Heart right ventricle (tissue), 16 donors: ENCODE measurements at regions not wholly inside any gene's neighbourhood (a gene's known extent, or its start where the extent isn't known, plus 50 kb on each side); places are given as distances from the start of the nearest gene placed in this dataset.

ENCODE experiments used
- ATAC-seq, 8 donors: fragments of 200-7000 bp; cut with Tn5 transposase; one replicate each; pipeline ENCODE4 v1.9.1; 2020; ENCODE audit warnings: mild to moderate bottlenecking in 8 of 8, moderate library complexity in 8 of 8, moderate number of reproducible peaks in 1 of 8
- DNase-seq, 2 donors: peaks; one replicate each; pipeline ENCODE4 v3.0.0-alpha.2; 2020
- H3K27ac ChIP-seq, 10 donors: fragments of 200-600 bp; sonication (generic) in 2 of 10; one replicate each; pipeline versions ENCODE4 v1.5.0 to v1.8.0; 2020 to 2022; ENCODE audit warnings: mild to moderate bottlenecking in 3 of 10
- H3K27me3 ChIP-seq, 7 donors: fragments of 200-600 bp; one replicate each; pipeline ENCODE4 v1.8.0; 2021 to 2022; ENCODE audit warnings: mild to moderate bottlenecking in 2 of 7
- H3K36me3 ChIP-seq, 9 donors: fragments of 200-600 bp; sonication (generic) in 1 of 9; one replicate each; pipeline versions ENCODE4 v1.5.0 to v1.8.0; 2020 to 2022; ENCODE audit warnings: mild to moderate bottlenecking in 2 of 9
- H3K4me1 ChIP-seq, 9 donors: fragments of 200-600 bp; sonication (generic) in 1 of 9; one replicate each; pipeline versions ENCODE4 v1.5.0 to v1.8.0; 2020 to 2022; ENCODE audit warnings: mild to moderate bottlenecking in 4 of 9
- H3K4me3 ChIP-seq, 10 donors: fragments of 200-600 bp; sonication (generic) in 2 of 10; one replicate each; pipeline versions ENCODE4 v1.5.0 to v1.8.0; 2020 to 2022; ENCODE audit warnings: mild to moderate bottlenecking in 7 of 10, moderate library complexity in 2 of 10
- H3K9me3 ChIP-seq, 11 donors: fragments of 200-600 bp in 10 of 11; sonication (generic) in 2 of 11; one replicate each; pipeline versions ENCODE4 v1.5.0 to v1.8.0; 2013 to 2022; ENCODE audit warnings: mild to moderate bottlenecking in 2 of 11, control low read depth in 1 of 11, moderate library complexity in 1 of 11
- CTCF ChIP-seq, 9 donors: fragments of 200-600 bp; sonication (generic) in 2 of 9; IDR thresholded peaks; one replicate each; pipeline versions ENCODE4 v1.5.0 to v1.8.0; 2021 to 2022; ENCODE audit warnings: antibody characterized with exemption in 9 of 9, mild to moderate bottlenecking in 5 of 9, moderate library complexity in 1 of 9
- WGBS, 2 donors: extraction: QIAGEN DNeasy Blood & Tissue Kit; methylation state at CpG; one replicate each; pipeline ENCODE4 v1.1.7; 2013; ENCODE audit warnings: inconsistent platforms in 1 of 2; 5-methylcytosine and 5-hydroxymethylcytosine counted together
- intact Hi-C, 10 donors: fragments of 100-400 bp; cut with DNase I; formaldehyde crosslinking; loops; one replicate each; pipeline versions ENCODE4 v1.11.1 to v1.14.2; 2022
- donor health status: Arrhythmogenic right ventricular cardiomyopathy.
- donor health status: ischemic (EF 13 %, LVEDD 7.1; RV severe dilation, severe dysfunction).
- donor health status: healthy with polysubstance abuse.
- donor health status: DM: no; HTN: yes; CAD: no.
- donor health status: DM: no; HTN: no; CAD: no.
- donor health status: ischemic (EF 25% LVEDD 6.9; RV normal size, moderate dysfunction).
- donor health status: ischemic (EF 25% LVEDD 5.7; RV mildly dilated, moderate dysfunction).
- donor health status: healthy.
- donor health status: DM: yes; HTN: yes; CAD: no.
- donor health status: Ischemic cardiomyopathy.
- donor health status: ischemic (EF 35%, LVEDD 5.7; RV mildly dilated, moderate dysfunction).
- donor health status: nonischemic (EF 11% LVEDD 7.7; RV severe dilation, severe dysfunction).
- donor health status: DM: yes; HTN: yes; CAD: no.
- donor health status: PGD.
- donor health status: ischemic (EF 29% LVEDD 5.4; RV normal size, mild dysfunction).
- donor health status: nonischemic (EF 23%, LVEDD 6.1; RV moderate dilation, normal function).

- Histone ChIP-seq H3K27ac (no peak overlapping the region), H3K36me3 (no peaks in the 10 kb centered on the region), H3K4me3 (no peak overlapping the region), H3K9me3 (peaks cover 0 to 5% (median 0%) of the 10 kb centered on the region in 11 donors), H3K27me3 (no peaks in the 10 kb centered on the region), H3K4me1 (peaks cover 0 to 5% (median 0%) of the 10 kb centered on the region in 9 donors)
- WGBS, 2 donors = 89 to 92% methylated on average over 5 of the region's 5 CpGs
- ATAC-seq (no peak), DNase-seq (no peak)
- no peak for TF ChIP-seq CTCF (IDR thresholded peaks at IDR 0.05)
- intact Hi-C loops = no loop called here
Observed at GRCh38 chr6:164690241-164690640, 619.2 kb downstream of the C6orf118 start.

DNA sequence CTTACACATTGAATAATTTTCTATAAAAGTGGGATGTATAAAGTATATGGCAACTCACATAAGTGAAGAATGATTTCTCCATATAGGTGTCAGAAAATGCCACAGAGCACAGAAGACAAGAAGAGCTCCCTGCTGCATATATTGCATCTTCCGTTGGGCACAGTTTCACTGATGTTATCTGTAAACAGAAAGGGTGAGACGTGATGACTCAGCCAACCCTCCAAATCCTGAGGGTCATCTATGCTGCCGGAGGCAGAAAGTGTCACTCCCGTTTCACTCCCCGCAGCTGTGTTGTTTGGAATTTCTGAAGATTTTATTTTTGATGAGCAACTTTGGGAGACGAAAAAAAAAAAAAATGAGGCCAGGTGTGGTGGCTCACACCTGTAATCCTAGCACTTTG, 644.1 kb downstream of the C6orf118 start:
- intact Hi-C loops = no loop called here
- 81 to 84% methylated on average over 6 of the region's 6 CpGs for WGBS, 2 donors
- no peak for TF ChIP-seq CTCF (IDR thresholded peaks at IDR 0.05)

GRCh38 chr6:164663634-164664033, 645.8 kb downstream of the C6orf118 start:
- intact Hi-C loops = no loop called here
- TF ChIP-seq CTCF (IDR thresholded peaks at IDR 0.05) = no peak

More for the DNA sequence above, 644.1 kb downstream of the C6orf118 start:
- no peak overlapping the region for H3K27ac ChIP-seq
- H3K36me3 ChIP-seq = no peaks in the 10 kb centered on the region
- no peak overlapping the region for H3K4me3 ChIP-seq
- DNase-seq = no peak
- H3K27me3 ChIP-seq = peaks cover 0 to 3% (median 0%) of the 10 kb centered on the region in 7 donors
- ATAC-seq = no peak
- H3K9me3 ChIP-seq = peaks cover 0 to 14% (median 0%) of the 10 kb centered on the region in 11 donors
- no peaks in the 10 kb centered on the region for H3K4me1 ChIP-seq

DNA sequence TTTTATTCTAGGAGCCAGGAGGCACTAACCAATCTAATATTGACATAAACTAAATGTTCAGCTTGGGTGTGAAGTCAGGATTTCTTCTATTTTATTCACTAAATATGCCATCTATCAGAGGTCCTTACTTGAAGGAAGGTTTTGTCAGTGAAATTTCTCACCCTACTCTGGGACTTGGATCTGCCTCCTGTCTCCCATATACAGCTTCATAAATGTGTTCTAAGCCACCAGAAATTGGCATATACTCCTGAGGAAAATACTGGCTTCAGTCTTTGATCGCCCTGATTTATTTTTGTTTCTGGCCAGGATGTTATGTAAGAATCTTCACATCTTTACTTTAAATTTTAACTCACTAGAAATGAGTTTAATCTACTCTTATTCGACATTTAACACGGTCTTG, 647.7 kb downstream of the C6orf118 start:
- H3K36me3 ChIP-seq = no peaks in the 10 kb centered on the region
- H3K27me3 ChIP-seq = peaks cover 0 to 3% (median 0%) of the 10 kb centered on the region in 7 donors
- H3K4me1 ChIP-seq = no peaks in the 10 kb centered on the region
- intact Hi-C loops = no loop called here
- H3K27ac ChIP-seq = no peak overlapping the region
- no peak overlapping the region for H3K4me3 ChIP-seq
- ATAC-seq = no peak
- peaks cover 0 to 9% (median 0%) of the 10 kb centered on the region in 11 donors for H3K9me3 ChIP-seq
- no peak for TF ChIP-seq CTCF (IDR thresholded peaks at IDR 0.05)
- no peak for DNase-seq
- 90 to 95% methylated on average over 3 of the region's 3 CpGs for WGBS, 2 donors

More at GRCh38 chr6:164663634-164664033, 645.8 kb downstream of the C6orf118 start:
- peaks cover 0 to 9% (median 0%) of the 10 kb centered on the region in 11 donors for H3K9me3 ChIP-seq
- no peak overlapping the region for H3K4me3 ChIP-seq
- DNase-seq (no peak), ATAC-seq (no peak)
- no peaks in the 10 kb centered on the region for H3K36me3 ChIP-seq
- no peak overlapping the region for H3K27ac ChIP-seq
- no peaks in the 10 kb centered on the region for H3K4me1 ChIP-seq
- 85 to 88% methylated on average over 5 of the region's 5 CpGs for WGBS, 2 donors
- H3K27me3 ChIP-seq = peaks cover 0 to 3% (median 0%) of the 10 kb centered on the region in 7 donors
